NCI-H524 treated with DMSO at 0.1 percent for 48 hours (cell line): ENCODE measurements at regions not wholly inside any gene's neighbourhood (a gene's known extent, or its start where the extent isn't known, plus 50 kb on each side); places are given as distances from the start of the nearest gene placed in this dataset.
"Not testable (repeated sequence)": the region's sequence is repeated elsewhere in the genome, so short reads cannot be mapped to it uniquely, and the experiment has no call there.

Experiments used
- DNase-seq: peaks from one replicate; lab custom pipeline; 2025; lab: John Stamatoyannopoulos, UW

DNA sequence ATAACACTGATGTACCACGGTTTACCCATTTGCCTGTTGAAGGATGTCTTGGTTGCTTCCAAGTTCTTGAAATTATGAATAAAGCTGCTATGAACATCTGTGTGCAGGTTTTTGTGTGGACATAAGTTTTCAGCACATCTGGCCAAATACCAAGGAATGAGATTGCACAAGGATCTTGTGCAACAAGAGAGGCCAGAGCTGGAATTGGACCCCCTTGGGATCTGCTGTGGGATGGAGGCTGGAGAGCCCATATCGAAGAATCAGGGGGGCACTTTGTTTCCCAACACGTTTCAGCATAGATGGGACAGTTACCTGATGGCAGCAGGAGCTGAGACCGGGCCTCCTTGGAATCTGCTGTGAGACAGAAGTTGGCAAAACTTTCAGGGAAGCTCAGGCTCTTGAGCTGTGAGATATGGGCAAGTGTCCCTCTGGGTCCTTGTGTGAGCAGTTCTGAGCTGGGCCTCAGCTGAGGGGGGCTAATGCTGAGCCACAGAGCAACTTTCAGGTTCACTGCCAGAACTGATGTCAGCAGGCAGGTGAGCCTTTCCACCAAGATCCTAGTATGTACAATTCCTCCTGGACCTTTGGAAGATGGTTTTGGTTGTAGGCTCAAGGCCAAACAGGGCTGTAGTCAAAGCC is 115.2 kb upstream of the RAB18 start:
- DNase-seq, result no peak

GRCh38 chr10:27383595-27384542 is 120.2 kb upstream of the RAB18 start:
- no peak for DNase-seq

GRCh38 chr10:27382176-27382575 is 121.9 kb upstream of the RAB18 start:
- DNase-seq, result no peak

DNA sequence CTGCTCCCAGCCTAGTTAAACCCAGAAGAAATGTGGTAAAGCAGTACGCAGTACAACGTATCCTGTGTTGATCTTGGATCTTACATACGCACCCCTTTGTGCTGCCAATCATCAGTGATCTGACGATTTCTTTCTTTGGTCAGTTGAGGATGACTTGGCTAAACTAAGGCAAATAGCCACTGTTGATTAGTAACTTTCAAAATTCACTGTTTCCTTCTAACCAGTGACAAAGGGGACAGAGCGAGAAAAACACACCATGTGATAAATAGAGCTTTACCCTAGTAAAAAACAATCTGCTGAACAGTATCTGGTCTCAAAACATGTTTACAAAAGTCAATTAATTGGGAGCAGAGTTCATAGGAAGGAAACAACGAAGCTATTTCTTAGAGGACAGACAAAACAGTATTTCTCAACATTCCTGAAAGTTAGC is 123.2 kb upstream of the RAB18 start:
- DNase-seq, result no peak

DNA sequence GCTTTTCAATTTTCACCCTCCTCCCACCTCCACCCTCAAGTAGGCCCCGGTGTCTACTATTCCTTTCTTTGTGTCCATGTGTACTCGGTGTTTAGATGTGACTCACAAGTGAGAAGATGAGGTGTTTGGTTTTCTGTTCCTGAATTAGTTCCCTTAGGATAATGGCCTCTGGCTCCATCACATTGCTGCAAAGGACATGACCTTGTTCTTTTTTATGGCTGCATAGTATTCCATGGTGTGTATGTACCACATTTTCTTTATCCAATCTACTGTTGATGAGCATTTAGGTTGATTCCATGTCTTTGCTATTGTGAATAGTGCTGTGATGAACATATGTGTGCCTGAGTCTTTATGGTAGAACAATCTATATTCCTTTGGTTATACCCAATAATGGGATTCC is 125.1 kb upstream of the RAB18 start:
- not testable (repeated sequence) for DNase-seq

DNA sequence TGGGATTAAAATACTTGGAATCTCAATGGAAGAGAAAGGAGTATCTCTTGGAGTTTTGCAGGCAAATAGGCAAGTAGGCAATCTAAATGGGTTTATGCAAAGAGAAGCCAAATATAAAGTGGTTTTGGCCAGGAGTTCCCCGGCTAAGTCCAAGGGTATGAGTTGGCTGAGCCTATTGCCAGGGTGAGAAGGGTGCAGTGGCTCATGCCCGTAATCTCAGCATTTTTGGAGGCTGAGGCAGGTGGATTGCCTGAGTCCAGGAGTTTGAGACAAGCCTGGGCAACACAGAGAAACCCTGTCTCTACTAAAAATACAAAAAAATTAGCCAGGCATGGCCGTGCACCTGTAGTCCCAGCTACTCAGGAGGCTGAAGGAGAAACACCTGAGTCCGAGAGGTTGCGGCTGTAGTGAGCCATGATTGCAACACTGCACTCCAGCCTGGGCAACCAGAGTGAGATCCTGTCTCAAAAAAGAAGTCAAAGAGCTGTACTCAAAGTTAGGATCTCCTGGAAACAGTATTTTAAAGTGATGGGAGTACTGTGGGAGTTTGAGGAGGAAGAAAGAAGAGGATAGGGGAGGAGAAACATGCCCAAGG is 130.4 kb upstream of the RAB18 start:
- DNase-seq, result no peak

DNA sequence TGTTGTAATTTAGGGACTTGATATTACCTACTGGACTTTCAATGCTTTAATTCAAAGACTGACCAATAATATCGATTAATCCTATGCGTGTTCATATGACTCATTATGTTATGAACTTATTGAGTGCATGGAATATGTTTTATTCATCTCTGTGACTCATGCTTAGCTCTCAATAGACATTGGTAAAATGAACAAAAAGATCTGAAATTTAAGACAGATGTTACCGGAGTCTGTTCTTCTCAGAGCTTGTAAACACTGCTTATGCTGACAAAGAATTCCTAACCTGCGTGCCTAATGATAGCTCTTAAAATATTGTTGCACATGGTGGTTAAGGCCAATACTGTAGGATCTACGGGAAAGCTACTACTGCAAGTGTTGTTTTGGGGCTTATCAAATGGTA is 131.5 kb upstream of the ACBD5 start:
- DNase-seq, result no peak

- not testable (repeated sequence) for DNase-seq
Observed at GRCh38 chr10:27371375-27371774, 130.8 kb upstream of the ACBD5 start.

- no peak for DNase-seq
Observed at GRCh38 chr10:27369880-27370279, 129.3 kb upstream of the ACBD5 start.

DNA sequence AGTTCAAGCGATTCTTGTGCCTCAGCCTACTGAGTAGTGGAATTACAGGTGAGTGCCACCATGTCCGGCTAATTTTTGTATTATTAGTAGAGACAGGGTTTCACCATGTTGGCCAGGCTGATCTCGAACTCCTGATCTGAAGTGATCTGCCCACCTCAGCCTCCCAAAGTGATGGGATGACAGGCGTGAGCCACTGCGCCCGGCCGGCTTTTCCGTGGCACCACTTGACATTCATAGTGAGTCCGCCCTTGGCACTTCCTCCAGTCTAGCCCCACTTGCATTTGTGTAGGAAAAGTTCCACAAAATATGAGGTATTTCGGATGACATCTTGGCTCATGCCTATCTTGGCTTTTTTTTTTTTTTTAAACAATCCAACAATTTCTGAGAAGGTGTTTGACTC is 128.1 kb upstream of the ACBD5 start:
- DNase-seq, result no peak

DNA sequence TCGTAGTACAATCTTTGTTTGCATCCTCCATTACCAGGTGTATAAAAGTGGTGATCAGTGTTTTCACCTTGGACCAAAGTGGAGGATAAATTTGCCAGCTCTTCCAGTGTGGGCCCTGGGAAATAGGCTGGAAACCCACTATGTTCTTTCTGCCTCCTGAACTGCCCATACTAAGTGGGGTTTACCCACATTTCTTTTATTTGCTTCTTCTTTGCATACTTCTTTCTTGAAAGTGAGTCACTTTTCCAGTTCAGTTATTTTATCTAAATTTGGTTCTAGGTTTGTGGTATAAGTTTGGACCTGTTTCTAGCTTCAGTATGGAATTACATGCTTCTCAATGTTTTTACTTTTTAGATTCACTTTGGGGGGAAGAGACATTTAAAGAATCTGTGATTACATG is 126.2 kb upstream of the ACBD5 start:
- no peak for DNase-seq

DNA sequence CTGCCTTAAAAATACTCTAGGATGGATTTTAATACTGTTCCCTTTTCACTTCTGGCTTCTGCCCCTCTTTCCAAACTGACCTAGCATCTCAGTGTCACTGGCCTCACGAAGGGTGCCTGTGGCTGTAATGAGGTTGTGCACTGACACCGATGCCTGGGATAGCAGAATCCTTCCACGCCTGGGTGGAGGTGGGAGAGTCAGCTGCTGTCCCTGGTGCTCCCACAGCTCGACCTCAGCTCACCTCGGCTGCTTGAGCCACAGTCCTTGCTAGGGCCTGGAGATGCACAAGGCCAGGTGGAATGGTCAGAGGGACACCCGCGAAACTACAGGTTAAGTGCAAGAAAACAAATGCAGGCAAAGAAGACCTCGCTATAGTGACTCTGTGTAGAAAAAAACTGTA is 123.4 kb upstream of the ACBD5 start:
- DNase-seq, result no peak

DNA sequence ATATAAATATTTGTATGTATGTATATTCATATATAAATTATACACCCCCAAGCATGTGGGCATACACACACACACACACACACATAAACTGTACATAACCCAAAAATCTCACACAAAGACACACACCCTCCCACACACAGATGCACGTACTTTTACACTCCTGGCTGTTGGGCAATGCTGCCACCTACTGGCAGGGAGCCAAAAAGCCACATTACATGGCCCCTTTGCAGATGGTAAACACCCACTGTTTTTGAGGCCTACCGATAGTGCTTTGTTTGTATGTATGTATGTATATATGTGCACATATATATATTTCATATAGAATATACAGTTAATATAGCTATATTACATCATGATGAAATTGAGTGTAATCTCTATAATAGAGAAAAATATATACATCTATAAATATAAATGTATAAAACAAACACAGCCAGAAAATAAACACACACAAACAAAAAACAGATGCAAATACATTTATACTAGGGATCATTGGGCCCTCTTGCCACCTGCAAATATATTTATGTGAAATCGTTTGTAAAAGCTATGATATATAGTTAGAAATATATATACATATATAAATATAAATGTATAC is 120.1 kb upstream of the ACBD5 start:
- DNase-seq, result no peak

- DNase-seq, result peak; percentile 59
Observed at GRCh38 chr10:27359792-27360355, 119.3 kb upstream of the ACBD5 start.

DNA sequence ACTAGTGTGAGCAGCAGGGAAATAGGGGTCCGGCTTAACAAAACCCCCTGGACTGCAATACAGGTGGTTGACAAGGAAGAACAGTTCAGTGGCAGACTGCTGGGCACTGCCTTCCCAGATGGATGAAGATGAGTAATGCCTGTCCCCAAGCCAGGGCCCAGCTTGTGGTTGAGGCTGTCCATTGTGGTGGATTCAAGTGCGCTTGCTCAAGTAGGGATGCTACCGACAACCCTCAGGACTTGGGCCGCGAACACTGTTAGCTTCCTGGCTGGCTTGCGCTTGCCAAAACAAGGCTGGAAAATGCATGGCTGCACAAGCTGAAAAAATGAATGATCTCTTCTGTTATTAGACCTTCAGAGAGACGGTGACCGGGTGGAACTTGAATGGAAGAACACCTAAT is 116.1 kb upstream of the ACBD5 start:
- DNase-seq, result no peak

DNA sequence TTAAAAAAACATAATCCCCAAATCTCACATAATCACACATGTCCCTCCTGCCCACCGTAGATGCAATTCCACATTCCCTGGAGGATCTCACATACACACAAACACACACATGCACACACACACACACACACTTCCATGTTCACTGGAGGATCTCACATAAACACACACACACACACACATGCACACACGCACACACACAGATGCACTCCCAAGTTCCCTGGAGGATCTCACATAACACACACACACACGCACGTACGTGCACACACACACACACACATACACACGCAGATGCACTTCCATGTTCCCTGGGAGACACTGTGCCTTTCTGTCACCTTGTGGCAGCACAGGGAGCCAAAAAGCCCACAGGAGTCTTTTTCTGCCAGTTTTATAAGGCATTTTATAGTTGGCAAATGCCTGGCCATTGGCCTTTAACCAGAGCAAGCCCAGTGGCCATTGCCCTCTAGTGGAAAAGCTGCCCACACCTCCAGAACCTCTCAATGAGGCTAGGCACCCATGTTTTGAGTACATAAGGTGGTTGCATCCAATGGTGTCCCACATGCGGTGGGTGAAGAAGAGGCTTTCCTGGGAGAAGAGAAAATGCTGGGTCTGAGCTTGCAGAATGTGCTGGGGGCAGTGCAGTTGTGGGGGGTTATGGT is 115.4 kb upstream of the ACBD5 start:
- no peak for DNase-seq

DNA sequence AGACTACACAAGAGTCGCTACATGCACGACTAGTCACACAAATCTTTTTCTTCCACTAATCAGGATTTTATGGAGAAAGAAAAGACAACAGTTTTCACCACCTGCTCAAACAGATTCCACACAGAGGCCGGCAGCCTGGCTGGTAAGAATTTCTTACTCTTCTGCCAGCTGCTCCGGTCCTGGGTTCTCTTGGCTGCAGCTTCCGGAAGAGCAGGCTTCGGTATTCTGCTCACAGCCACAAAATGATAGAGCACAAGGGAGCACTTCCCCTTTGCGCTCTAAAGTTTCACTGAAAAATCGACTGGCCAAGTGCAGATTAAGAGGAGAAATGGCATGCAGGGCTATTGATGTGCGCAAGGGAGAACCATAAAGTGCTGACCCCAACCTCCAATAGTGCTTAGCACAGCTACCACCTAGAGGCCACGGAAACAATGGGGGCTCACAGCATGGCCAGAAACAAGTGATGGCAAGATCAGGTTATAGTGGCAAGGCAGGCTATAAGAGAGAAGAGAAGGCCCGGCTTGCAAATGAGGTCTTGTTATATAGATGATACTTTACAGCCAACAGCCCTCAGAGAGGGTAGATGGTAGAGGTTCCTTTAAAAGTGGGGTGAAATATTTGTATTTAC is 114.2 kb upstream of the ACBD5 start:
- not testable (repeated sequence) for DNase-seq

DNA sequence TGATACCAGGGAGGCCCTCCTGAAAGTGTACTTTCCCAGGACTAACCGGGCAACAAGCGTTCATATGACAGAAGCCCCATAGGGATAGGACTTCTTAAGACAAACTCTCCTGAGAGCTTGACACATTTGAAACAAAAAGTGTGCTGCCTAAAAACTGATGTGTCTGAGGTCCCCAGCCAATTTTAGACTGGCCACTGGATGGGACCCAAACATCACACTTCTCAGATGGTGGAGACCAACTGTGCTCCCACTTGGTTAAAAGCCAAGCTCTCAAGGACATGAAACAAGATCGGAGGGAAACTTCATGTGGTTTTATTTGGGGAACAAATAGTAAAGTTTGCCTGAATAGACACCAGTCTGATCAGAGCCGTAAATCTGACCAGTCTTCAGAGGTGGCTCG is 113.5 kb upstream of the ACBD5 start:
- not testable (repeated sequence) for DNase-seq

GRCh38 chr10:27349987-27350386 is 109.4 kb upstream of the ACBD5 start:
- DNase-seq, result no peak

- DNase-seq, result not testable (repeated sequence)
Observed at GRCh38 chr10:27347827-27348207, 107.2 kb upstream of the ACBD5 start.

- DNase-seq, result no peak
Observed at GRCh38 chr10:27345455-27345920, 104.9 kb upstream of the ACBD5 start.
